ENCODE measurements at regions not wholly inside any gene's neighbourhood (a gene's known extent, or its start where the extent isn't known, plus 50 kb on each side); places are given as distances from the start of the nearest gene placed in this dataset.

DNA sequence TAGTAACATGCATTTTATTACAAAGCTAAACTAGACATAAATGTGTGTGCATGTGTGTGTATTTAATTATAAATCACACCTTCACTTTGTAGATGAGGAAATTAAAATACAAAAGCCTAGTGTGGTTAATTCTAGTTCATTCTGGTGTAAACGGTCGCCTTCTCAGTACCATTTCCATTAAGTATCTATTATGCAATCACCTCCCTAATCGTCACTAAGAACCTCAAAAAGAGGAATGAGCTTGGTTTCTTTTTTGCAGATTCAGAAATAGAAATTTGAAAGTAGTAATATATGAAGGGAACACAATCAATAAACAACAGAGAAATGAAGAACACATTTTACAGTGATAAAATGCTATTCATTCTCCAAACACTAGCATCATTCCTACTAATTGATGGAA lies 233.2 kb downstream of the ZBBX start:
- intact Hi-C loops (cut with DNase I, micrococcal nuclease): no loop called here
- Histone ChIP-seq H3K36me3 (ENCODE audit: low read depth) (no peaks in the 10 kb centered on the region), H3K9me3 (no peaks in the 10 kb centered on the region), H3K4me1 (ENCODE audit: low read depth) (no peaks in the 10 kb centered on the region), H3K4me3 (no peak overlapping the region)
- DNase-seq (no peak), ATAC-seq (no peak)
- TF ChIP-seq, protein P1, sequence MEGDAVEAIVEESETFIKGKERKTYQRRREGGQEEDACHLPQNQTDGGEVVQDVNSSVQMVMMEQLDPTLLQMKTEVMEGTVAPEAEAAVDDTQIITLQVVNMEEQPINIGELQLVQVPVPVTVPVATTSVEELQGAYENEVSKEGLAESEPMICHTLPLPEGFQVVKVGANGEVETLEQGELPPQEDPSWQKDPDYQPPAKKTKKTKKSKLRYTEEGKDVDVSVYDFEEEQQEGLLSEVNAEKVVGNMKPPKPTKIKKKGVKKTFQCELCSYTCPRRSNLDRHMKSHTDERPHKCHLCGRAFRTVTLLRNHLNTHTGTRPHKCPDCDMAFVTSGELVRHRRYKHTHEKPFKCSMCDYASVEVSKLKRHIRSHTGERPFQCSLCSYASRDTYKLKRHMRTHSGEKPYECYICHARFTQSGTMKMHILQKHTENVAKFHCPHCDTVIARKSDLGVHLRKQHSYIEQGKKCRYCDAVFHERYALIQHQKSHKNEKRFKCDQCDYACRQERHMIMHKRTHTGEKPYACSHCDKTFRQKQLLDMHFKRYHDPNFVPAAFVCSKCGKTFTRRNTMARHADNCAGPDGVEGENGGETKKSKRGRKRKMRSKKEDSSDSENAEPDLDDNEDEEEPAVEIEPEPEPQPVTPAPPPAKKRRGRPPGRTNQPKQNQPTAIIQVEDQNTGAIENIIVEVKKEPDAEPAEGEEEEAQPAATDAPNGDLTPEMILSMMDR (IDR thresholded peaks at IDR 0.05): no peak

GRCh38 chr3:167125612-167126407 lies 254.3 kb downstream of the ZBBX start:
- TF ChIP-seq, protein P1 (IDR thresholded peaks at IDR 0.05): no peak
- intact Hi-C loops (cut with DNase I, micrococcal nuclease): no loop called here
- Histone ChIP-seq H3K9me3 (peaks cover 13% of the 10 kb centered on the region), H3K36me3 (ENCODE audit: low read depth) (no peaks in the 10 kb centered on the region), H3K4me1 (ENCODE audit: low read depth) (no peaks in the 10 kb centered on the region), H3K4me3 (no peak overlapping the region)
- ATAC-seq (no peak), DNase-seq (no peak)

- no peaks in the 10 kb centered on the region for H3K4me1 ChIP-seq (ENCODE audit: low read depth)
- TF ChIP-seq, protein P1 (IDR thresholded peaks at IDR 0.05): no peak
- no peak overlapping the region for H3K4me3 ChIP-seq
- peaks cover 14% of the 10 kb centered on the region for H3K9me3 ChIP-seq
- no peak for ATAC-seq
- intact Hi-C loops (cut with DNase I, micrococcal nuclease): no loop called here
- H3K36me3 ChIP-seq (ENCODE audit: low read depth): no peaks in the 10 kb centered on the region
- DNase-seq: no peak
Measured at GRCh38 chr3:167120828-167121227, 259.3 kb downstream of the ZBBX start.

DNA sequence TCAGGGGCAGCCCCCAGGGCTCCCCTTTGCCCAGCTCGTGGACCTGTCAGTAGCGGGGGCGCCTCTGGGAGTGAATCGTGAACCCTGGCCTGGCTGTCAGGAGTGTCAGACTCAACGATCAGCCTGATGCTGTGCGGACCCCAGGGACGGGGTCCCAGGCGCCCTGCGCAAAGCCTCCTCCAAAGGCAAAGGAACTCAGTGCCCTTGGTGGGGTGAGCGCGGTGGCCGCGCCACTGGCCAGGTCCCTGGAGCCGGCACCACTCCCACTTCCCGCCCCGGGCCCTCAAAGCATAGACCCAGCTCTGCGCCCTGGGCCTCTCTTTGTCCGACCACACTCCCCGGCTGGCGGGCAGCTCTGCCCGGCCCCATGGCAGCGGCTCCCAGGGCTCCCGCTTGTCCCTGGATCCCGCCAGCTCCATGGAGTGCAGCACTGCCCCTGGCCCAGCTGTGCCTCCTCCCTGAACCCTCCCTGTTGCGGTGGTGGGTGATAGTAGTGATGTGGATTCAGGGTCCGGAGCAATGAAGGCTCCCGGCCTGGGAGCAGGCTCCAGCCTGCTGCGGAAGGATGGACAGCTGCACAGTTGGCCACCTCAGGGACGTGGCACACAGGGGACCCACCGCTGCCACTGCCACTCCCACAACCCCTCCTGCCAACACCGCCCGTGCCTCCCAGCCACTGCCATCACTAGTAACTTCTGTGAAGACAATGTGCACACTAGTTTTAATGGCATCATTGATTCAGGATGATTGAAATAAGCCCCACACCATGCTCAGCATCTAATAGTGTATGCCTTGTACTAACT lies 263.8 kb downstream of the ZBBX start:
- TF ChIP-seq, protein P1 (IDR thresholded peaks at IDR 0.05): no peak
- Histone ChIP-seq H3K4me1 (ENCODE audit: low read depth) (no peaks in the 10 kb centered on the region), H3K4me3 (no peak overlapping the region), H3K36me3 (ENCODE audit: low read depth) (no peaks in the 10 kb centered on the region), H3K9me3 (peaks cover 7% of the 10 kb centered on the region)
- DNase-seq (peak in 1 of 3 donors; percentile 40), ATAC-seq (no peak)
- intact Hi-C loops (cut with DNase I, micrococcal nuclease): no loop called here

GRCh38 chr3:167115331-167115934 lies 264.7 kb downstream of the ZBBX start:
- TF ChIP-seq, protein P1 (IDR thresholded peaks at IDR 0.05): no peak
- ATAC-seq (no peak), DNase-seq (peak in 1 of 3 donors; percentile 33)
- H3K36me3 ChIP-seq (ENCODE audit: low read depth): no peaks in the 10 kb centered on the region
- no peaks in the 10 kb centered on the region for H3K4me1 ChIP-seq (ENCODE audit: low read depth)
- peaks cover 7% of the 10 kb centered on the region for H3K9me3 ChIP-seq
- H3K4me3 ChIP-seq: no peak overlapping the region
- intact Hi-C loops (cut with DNase I, micrococcal nuclease): no loop called here
